ENCODE measurements at regions not wholly inside any gene's neighbourhood (a gene's known extent, or its start where the extent isn't known, plus 50 kb on each side); places are given as distances from the start of the nearest gene placed in this dataset.

- Histone ChIP-seq H3K9ac (ENCODE audit: low read length in 3 of 3) (no peak overlapping the region), H3K27ac (ENCODE audit: low read depth in 2 of 2, low read length in 2 of 2) (no peak overlapping the region), H3K4me3 (ENCODE audit: low read length in 3 of 3) (no peak overlapping the region), H3K36me3 (ENCODE audit: control insufficient read depth in 2 of 3, insufficient read depth in 3 of 3, low read length in 3 of 3) (no peaks in the 10 kb centered on the region), H3K9me3 (ENCODE audit: control insufficient read depth in 2 of 3, insufficient read depth in 1 of 3, low read length in 3 of 3) (no peaks in the 10 kb centered on the region), H3K27me3 (ENCODE audit: control insufficient read depth, insufficient read depth, low read length) (no peaks in the 10 kb centered on the region), H3K4me1 (ENCODE audit: control insufficient read depth in 2 of 3, insufficient read depth in 2 of 3, low read depth in 1 of 3, low read length in 3 of 3) (no peaks in the 10 kb centered on the region)
- intact Hi-C loops (cut with DNase I): no loop called here
- no peak for TF ChIP-seq CTCF (IDR thresholded peaks at IDR 0.05; ENCODE audit: borderline replicate concordance, extremely low read depth, insufficient read depth)
- FAIRE-seq: no peak
- DNase-seq: no peak
Measured at GRCh38 chr5:163248333-163248732, 189.1 kb upstream of the CCNG1 start.

- Histone ChIP-seq H3K36me3 (ENCODE audit: control insufficient read depth in 2 of 3, insufficient read depth in 3 of 3, low read length in 3 of 3) (no peaks in the 10 kb centered on the region), H3K27me3 (ENCODE audit: control insufficient read depth, insufficient read depth, low read length) (no peaks in the 10 kb centered on the region), H3K4me3 (ENCODE audit: low read length in 3 of 3) (no peak overlapping the region), H3K27ac (ENCODE audit: low read depth in 2 of 2, low read length in 2 of 2) (no peak overlapping the region), H3K9me3 (ENCODE audit: control insufficient read depth in 2 of 3, insufficient read depth in 1 of 3, low read length in 3 of 3) (no peaks in the 10 kb centered on the region), H3K9ac (ENCODE audit: low read length in 3 of 3) (no peak overlapping the region), H3K4me1 (ENCODE audit: control insufficient read depth in 2 of 3, insufficient read depth in 2 of 3, low read depth in 1 of 3, low read length in 3 of 3) (no peaks in the 10 kb centered on the region)
- no peak for TF ChIP-seq CTCF (IDR thresholded peaks at IDR 0.05; ENCODE audit: borderline replicate concordance, extremely low read depth, insufficient read depth)
- intact Hi-C loops (cut with DNase I): no loop called here
- no peak for DNase-seq
- FAIRE-seq: no peak
Measured at GRCh38 chr5:163248871-163249270, 188.5 kb upstream of the CCNG1 start.

- intact Hi-C loops (cut with DNase I): no loop called here
- no peak for DNase-seq
- H3K27me3 ChIP-seq (ENCODE audit: control insufficient read depth, insufficient read depth, low read length): no peaks in the 10 kb centered on the region
- H3K9ac ChIP-seq (ENCODE audit: low read length in 3 of 3): no peak overlapping the region
- no peak for TF ChIP-seq CTCF (IDR thresholded peaks at IDR 0.05; ENCODE audit: borderline replicate concordance, extremely low read depth, insufficient read depth)
- no peaks in the 10 kb centered on the region for H3K9me3 ChIP-seq (ENCODE audit: control insufficient read depth in 2 of 3, insufficient read depth in 1 of 3, low read length in 3 of 3)
- no peaks in the 10 kb centered on the region for H3K36me3 ChIP-seq (ENCODE audit: control insufficient read depth in 2 of 3, insufficient read depth in 3 of 3, low read length in 3 of 3)
- no peak for FAIRE-seq
- no peak overlapping the region for H3K4me3 ChIP-seq (ENCODE audit: low read length in 3 of 3)
- no peak overlapping the region for H3K27ac ChIP-seq (ENCODE audit: low read depth in 2 of 2, low read length in 2 of 2)
- H3K4me1 ChIP-seq (ENCODE audit: control insufficient read depth in 2 of 3, insufficient read depth in 2 of 3, low read depth in 1 of 3, low read length in 3 of 3): no peaks in the 10 kb centered on the region
Measured at GRCh38 chr5:163252950-163253349, 184.4 kb upstream of the CCNG1 start.

- FAIRE-seq (no peak), DNase-seq (no peak)
- H3K27ac ChIP-seq (ENCODE audit: low read depth in 2 of 2, low read length in 2 of 2): no peak overlapping the region
- no peaks in the 10 kb centered on the region for H3K36me3 ChIP-seq (ENCODE audit: control insufficient read depth in 2 of 3, insufficient read depth in 3 of 3, low read length in 3 of 3)
- no peaks in the 10 kb centered on the region for H3K27me3 ChIP-seq (ENCODE audit: control insufficient read depth, insufficient read depth, low read length)
- H3K9ac ChIP-seq (ENCODE audit: low read length in 3 of 3): no peak overlapping the region
- H3K4me1 ChIP-seq (ENCODE audit: control insufficient read depth in 2 of 3, insufficient read depth in 2 of 3, low read depth in 1 of 3, low read length in 3 of 3): no peaks in the 10 kb centered on the region
- H3K4me3 ChIP-seq (ENCODE audit: low read length in 3 of 3): no peak overlapping the region
- H3K9me3 ChIP-seq (ENCODE audit: control insufficient read depth in 2 of 3, insufficient read depth in 1 of 3, low read length in 3 of 3): no peaks in the 10 kb centered on the region
- intact Hi-C loops (cut with DNase I): no loop called here
- TF ChIP-seq CTCF (IDR thresholded peaks at IDR 0.05; ENCODE audit: borderline replicate concordance, extremely low read depth, insufficient read depth): no peak
Measured at GRCh38 chr5:163259495-163259894, 177.9 kb upstream of the CCNG1 start.

All from kidney (tissue), 13 donors.